ENCODE measurements at regions not wholly inside any gene's neighbourhood (a gene's known extent, or its start where the extent isn't known, plus 50 kb on each side); places are given as distances from the start of the nearest gene placed in this dataset.

- TF ChIP-seq, protein P1, sequence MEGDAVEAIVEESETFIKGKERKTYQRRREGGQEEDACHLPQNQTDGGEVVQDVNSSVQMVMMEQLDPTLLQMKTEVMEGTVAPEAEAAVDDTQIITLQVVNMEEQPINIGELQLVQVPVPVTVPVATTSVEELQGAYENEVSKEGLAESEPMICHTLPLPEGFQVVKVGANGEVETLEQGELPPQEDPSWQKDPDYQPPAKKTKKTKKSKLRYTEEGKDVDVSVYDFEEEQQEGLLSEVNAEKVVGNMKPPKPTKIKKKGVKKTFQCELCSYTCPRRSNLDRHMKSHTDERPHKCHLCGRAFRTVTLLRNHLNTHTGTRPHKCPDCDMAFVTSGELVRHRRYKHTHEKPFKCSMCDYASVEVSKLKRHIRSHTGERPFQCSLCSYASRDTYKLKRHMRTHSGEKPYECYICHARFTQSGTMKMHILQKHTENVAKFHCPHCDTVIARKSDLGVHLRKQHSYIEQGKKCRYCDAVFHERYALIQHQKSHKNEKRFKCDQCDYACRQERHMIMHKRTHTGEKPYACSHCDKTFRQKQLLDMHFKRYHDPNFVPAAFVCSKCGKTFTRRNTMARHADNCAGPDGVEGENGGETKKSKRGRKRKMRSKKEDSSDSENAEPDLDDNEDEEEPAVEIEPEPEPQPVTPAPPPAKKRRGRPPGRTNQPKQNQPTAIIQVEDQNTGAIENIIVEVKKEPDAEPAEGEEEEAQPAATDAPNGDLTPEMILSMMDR (IDR thresholded peaks at IDR 0.05) = no peak
- TF ChIP-seq POLR2A (IDR thresholded peaks at IDR 0.05) = no peak
These were observed 437.6 kb downstream of the EIPR1 start for GRCh38 chr2:2940061-2940460.

Data from uterus (tissue), 2 donors.